Astrocyte of the spinal cord (primary cell): ENCODE measurements at regions not wholly inside any gene's neighbourhood (a gene's known extent, or its start where the extent isn't known, plus 50 kb on each side); places are given as distances from the start of the nearest gene placed in this dataset.

Experiments used
- DNase-seq: peaks from one replicate; pipeline ENCODE4 v3.0.0; 2011; ENCODE audit warnings: low read depth, low spot score
- H3K4me3 ChIP-seq: 2 replicates; pipeline ENCODE4 v1.5.1; 2011; ENCODE audit warnings: low read depth, mild to moderate bottlenecking, low read length, moderate library complexity
- CTCF ChIP-seq: IDR thresholded peaks from 2 replicates; pipeline ENCODE4 v1.5.1; 2012; ENCODE audit warnings: low read depth, mild to moderate bottlenecking, low read length, inconsistent platforms
- in situ Hi-C: cut with HindIII; loops from 2 replicates; pipeline ENCODE4 v1.10.0; 2017; ENCODE audit warnings: low sequenced_read_pairs

GRCh38 chr5:88094403-88094802 is 174.2 kb downstream of the TMEM161B start:
- DNase-seq: no peak
- H3K4me3 ChIP-seq: no peak overlapping the region
- TF ChIP-seq CTCF: no peak
- in situ Hi-C loops: no loop called here

- in situ Hi-C loops: no loop called here
- no peak overlapping the region for H3K4me3 ChIP-seq
- no peak for DNase-seq
- TF ChIP-seq CTCF: no peak
Measured at GRCh38 chr5:88093765-88094164, 174.9 kb downstream of the TMEM161B start.

- in situ Hi-C loops: no loop called here
- no peak overlapping the region for H3K4me3 ChIP-seq
- TF ChIP-seq CTCF: no peak
- DNase-seq: no peak
Measured at GRCh38 chr5:88092958-88093605, 175.6 kb downstream of the TMEM161B start.

GRCh38 chr5:88092358-88092757 is 176.3 kb downstream of the TMEM161B start:
- no peak overlapping the region for H3K4me3 ChIP-seq
- in situ Hi-C loops: no loop called here
- TF ChIP-seq CTCF: no peak
- DNase-seq: no peak

- in situ Hi-C loops: no loop called here
- H3K4me3 ChIP-seq: no peak overlapping the region
- no peak for TF ChIP-seq CTCF
- DNase-seq: no peak
Measured at GRCh38 chr5:88090506-88090905, 178.1 kb downstream of the TMEM161B start.

- in situ Hi-C loops: no loop called here
- no peak for TF ChIP-seq CTCF
Measured at GRCh38 chr5:88089719-88090390, 178.8 kb downstream of the TMEM161B start.

More at GRCh38 chr5:88089719-88090390, 178.8 kb downstream of the TMEM161B start:
- DNase-seq: no peak
- H3K4me3 ChIP-seq: no peak overlapping the region
